Testis (tissue), 2 donors: ENCODE measurements at regions not wholly inside any gene's neighbourhood (a gene's known extent, or its start where the extent isn't known, plus 50 kb on each side); places are given as distances from the start of the nearest gene placed in this dataset.
A peak's percentile ranks its signal among the peaks of the same experiment; 100 is the strongest.
"Not testable (repeated sequence)": the region's sequence is repeated elsewhere in the genome, so short reads cannot be mapped to it uniquely, and the experiment has no call there.

Source experiments
- DNase-seq: peaks from one replicate; pipeline ENCODE4 v3.0.0-alpha.2; 2019
- H3K27ac ChIP-seq, 2 donors: fragments of 200-600 bp; sonication (generic); one replicate each; pipeline ENCODE4 v1.5.1; 2019
- H3K27me3 ChIP-seq: fragments of 200-600 bp; sonication (generic); one replicate; pipeline ENCODE4 v1.5.1; 2019
- H3K36me3 ChIP-seq: fragments of 200-600 bp; sonication (generic); one replicate; pipeline ENCODE4 v1.5.1; 2017; ENCODE audit warnings: low read depth; ENCODE audit errors: missing control alignments
- H3K4me1 ChIP-seq: fragments of 200-600 bp; sonication (generic); one replicate; pipeline ENCODE4 v1.5.1; 2019
- H3K4me3 ChIP-seq, 2 donors: fragments of 200-600 bp; sonication (generic); one replicate each; pipeline ENCODE4 v1.5.1; 2017 to 2019
- H3K9me3 ChIP-seq: fragments of 200-600 bp; sonication (generic); one replicate; pipeline ENCODE4 v1.5.1; 2017
- WGBS, 2 donors: methylation state at CpG; one replicate each; pipeline ENCODE4 v1.1.5; 2018; 5-methylcytosine and 5-hydroxymethylcytosine counted together
- intact Hi-C: fragments of 100-400 bp; cut with DNase I; formaldehyde crosslinking; loops from one replicate; pipeline ENCODE4 v1.15.1; 2023; ENCODE audit warnings: low total_unique reads

- DNase-seq, H3K27ac ChIP-seq, intact Hi-C loops, H3K4me3 ChIP-seq, H3K36me3 ChIP-seq, H3K27me3 ChIP-seq, H3K9me3 ChIP-seq, H3K4me1 ChIP-seq: not testable (repeated sequence)
- WGBS, 2 donors = 62 to 65% methylated on average over 4 of the region's 4 CpGs
Observed at GRCh38 chr9:61523897-61524620, 334.2 kb downstream of the SPATA31A7 start.

DNA sequence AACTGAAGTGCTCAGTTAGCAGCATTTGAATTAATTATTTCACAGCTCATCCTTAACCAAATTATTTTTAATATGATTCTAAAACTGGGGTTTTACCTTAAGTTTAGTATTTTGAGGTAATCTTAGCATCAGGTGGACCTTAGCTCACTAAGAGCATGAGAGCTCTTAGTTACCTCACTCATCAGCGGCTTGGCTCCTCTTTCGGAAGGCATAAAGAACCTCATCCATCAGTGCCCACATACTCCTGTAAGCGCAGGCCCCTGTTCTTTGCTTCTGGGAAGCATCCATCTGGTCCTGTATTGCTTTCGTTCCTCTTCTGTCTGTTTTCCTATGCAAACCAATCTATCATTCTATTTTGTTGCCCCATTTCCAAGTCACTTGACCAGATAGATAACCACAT is 335.8 kb downstream of the SPATA31A7 start:
- DNase-seq, H3K9me3 ChIP-seq, intact Hi-C loops, H3K27me3 ChIP-seq, H3K4me3 ChIP-seq, H3K27ac ChIP-seq, H3K4me1 ChIP-seq, H3K36me3 ChIP-seq: not testable (repeated sequence)
- WGBS, 2 donors = 85 to 91% methylated on average over 4 of the region's 4 CpGs

- H3K4me1 ChIP-seq, H3K36me3 ChIP-seq, H3K9me3 ChIP-seq, DNase-seq, intact Hi-C loops, H3K4me3 ChIP-seq, H3K27me3 ChIP-seq, H3K27ac ChIP-seq: not testable (repeated sequence)
- 91 to 95% methylated on average over 12 to 17 of the region's 19 CpGs for WGBS, 2 donors
Observed at GRCh38 chr9:61550101-61550748, 360.4 kb downstream of the SPATA31A7 start.

DNA sequence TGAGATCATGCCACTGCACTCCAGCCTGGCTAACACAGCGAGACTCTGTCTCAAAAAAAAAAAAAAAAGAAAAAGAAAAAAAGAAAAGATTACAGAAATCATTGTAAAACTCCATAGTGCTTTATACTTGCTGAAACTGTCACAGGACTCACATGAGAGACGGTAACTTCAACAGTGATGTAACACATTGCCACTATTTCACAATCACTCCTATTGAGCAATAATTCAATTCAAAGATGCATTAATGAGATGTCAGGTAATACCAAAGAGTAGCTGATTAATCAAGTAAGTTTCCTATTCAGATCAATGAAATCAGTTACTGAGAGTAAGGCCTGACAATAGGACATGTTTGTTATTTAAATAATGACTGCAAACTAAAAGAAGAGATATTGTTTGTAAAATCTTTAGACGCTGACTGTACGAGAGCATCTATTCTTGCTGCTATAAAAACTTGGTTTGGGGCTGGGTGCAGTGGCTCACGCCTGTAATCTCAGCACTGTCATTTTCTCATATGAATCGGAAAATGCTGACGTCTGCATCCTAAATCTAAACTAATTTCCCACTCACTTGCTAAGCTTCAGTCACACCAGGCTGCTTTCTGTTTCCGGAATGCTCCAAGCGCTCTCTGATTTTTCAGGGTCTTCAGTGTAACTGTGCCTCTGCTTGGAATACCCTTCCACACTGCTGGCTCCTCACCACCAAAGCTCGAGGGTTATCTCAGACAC is 381.7 kb downstream of the SPATA31A7 start:
- WGBS, 2 donors = 57 to 65% methylated on average over 10 of the region's 10 CpGs
- H3K27ac ChIP-seq, H3K4me3 ChIP-seq, H3K9me3 ChIP-seq, H3K27me3 ChIP-seq, H3K36me3 ChIP-seq, intact Hi-C loops, DNase-seq, H3K4me1 ChIP-seq: not testable (repeated sequence)

DNA sequence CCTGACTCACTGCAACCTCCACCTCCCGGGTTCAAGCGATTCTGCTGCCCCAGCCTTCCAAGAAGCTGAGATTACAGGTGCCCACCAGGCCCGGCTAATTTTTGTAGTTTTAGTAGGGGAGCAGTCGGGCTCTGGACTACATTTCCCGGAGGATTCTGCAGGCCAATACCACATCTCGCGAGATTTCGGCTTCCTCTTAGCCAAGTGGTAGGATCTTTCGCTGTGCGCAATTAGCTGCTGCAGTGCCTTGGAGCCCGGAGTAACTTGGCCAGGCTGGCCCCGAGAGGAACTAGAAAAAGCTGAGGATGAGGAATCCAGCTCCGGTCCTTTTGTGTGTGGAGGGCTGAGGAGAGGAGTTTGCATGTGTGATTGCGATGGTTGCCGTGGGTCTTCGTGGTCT is 382.5 kb downstream of the SPATA31A7 start:
- H3K4me1 ChIP-seq, H3K27me3 ChIP-seq, intact Hi-C loops, H3K4me3 ChIP-seq, H3K27ac ChIP-seq, H3K9me3 ChIP-seq, H3K36me3 ChIP-seq: not testable (repeated sequence)
- WGBS, 2 donors = 50 to 67% methylated on average over 15 to 16 of the region's 16 CpGs
- peak; percentile 30 for DNase-seq

- WGBS, 2 donors = 42 to 50% methylated on average over 4 of the region's 4 CpGs
- H3K36me3 ChIP-seq, H3K27me3 ChIP-seq, H3K9me3 ChIP-seq, intact Hi-C loops, H3K27ac ChIP-seq, DNase-seq, H3K4me1 ChIP-seq, H3K4me3 ChIP-seq: not testable (repeated sequence)
Observed at GRCh38 chr9:61573432-61573831, 383.6 kb downstream of the SPATA31A7 start.
